ENCODE measurements at regions not wholly inside any gene's neighbourhood (a gene's known extent, or its start where the extent isn't known, plus 50 kb on each side); places are given as distances from the start of the nearest gene placed in this dataset.

DNA sequence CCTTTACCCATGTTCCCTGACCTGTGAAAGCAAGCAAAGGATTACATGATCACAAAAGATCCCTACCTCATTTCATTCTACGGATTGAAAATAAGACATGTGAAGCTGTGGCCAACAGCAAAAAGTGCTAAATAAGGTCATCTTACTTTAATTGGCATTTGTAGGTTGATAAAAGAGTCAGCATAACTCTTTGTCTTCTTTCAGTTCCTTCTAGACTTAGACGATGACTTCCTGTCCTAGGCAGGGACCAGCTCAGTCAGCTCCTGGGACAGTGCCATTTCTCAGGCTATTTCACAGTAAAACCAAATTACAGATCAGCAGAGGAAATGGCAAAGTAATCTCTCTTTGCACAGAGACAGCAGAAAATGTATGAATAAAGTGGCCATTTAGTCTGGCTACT lies 480.7 kb downstream of the RFPL4B start:
- Histone ChIP-seq H3K4me3 (no peak overlapping the region), H3K27ac (ENCODE audit: low read depth) (no peak overlapping the region), H4K20me1 (replicated peaks; ENCODE audit: insufficient read depth) (no peaks in the 10 kb centered on the region), H3K4me2 (no peak overlapping the region), H2AFZ (peak overlapping the region; percentile 12; the same call in 1 of the 2 replicates), H3K36me3 (ENCODE audit: insufficient read depth) (no peaks in the 10 kb centered on the region), H3K4me1 (ENCODE audit: insufficient read depth) (no peaks in the 10 kb centered on the region; the same call in 1 of the 2 replicates), H3K27me3 (ENCODE audit: insufficient read depth) (no peaks in the 10 kb centered on the region), H3K9me2 (ENCODE audit: insufficient read depth) (no peaks in the 10 kb centered on the region), H3K79me2 (replicated peaks; ENCODE audit: insufficient read depth) (no peaks in the 10 kb centered on the region), H3F3A (replicated peaks; ENCODE audit: low read depth) (no peaks in the 10 kb centered on the region)
- DNase-seq (ENCODE audit: low spot score) (no peak), ATAC-seq (no peak)
- TF ChIP-seq POLR2AphosphoS5 (IDR thresholded peaks at IDR 0.05; ENCODE audit: low read depth) (no peak), STAT1 (IDR thresholded peaks at IDR 0.05; ENCODE audit: unreplicated experiment) (no peak), EZH2 (IDR thresholded peaks at IDR 0.05; ENCODE audit: low read depth, unreplicated experiment) (no peak), ZNF114 (CRISPR knock-in tag; IDR thresholded peaks at IDR 0.05) (no peak), ZNF331 (CRISPR knock-in tag; IDR thresholded peaks at IDR 0.05; ENCODE audit: low read depth) (no peak), CREB1 (CRISPR knock-in tag; IDR thresholded peaks at IDR 0.05; ENCODE audit: low read depth) (no peak), JUNB (IDR thresholded peaks at IDR 0.05; ENCODE audit: unreplicated experiment) (no peak), NANOG (IDR thresholded peaks at IDR 0.05; ENCODE audit: borderline replicate concordance) (no peak), EZH2phosphoT487 (IDR thresholded peaks at IDR 0.05; ENCODE audit: unreplicated experiment) (no peak)
- TF ChIP-seq, protein P1, sequence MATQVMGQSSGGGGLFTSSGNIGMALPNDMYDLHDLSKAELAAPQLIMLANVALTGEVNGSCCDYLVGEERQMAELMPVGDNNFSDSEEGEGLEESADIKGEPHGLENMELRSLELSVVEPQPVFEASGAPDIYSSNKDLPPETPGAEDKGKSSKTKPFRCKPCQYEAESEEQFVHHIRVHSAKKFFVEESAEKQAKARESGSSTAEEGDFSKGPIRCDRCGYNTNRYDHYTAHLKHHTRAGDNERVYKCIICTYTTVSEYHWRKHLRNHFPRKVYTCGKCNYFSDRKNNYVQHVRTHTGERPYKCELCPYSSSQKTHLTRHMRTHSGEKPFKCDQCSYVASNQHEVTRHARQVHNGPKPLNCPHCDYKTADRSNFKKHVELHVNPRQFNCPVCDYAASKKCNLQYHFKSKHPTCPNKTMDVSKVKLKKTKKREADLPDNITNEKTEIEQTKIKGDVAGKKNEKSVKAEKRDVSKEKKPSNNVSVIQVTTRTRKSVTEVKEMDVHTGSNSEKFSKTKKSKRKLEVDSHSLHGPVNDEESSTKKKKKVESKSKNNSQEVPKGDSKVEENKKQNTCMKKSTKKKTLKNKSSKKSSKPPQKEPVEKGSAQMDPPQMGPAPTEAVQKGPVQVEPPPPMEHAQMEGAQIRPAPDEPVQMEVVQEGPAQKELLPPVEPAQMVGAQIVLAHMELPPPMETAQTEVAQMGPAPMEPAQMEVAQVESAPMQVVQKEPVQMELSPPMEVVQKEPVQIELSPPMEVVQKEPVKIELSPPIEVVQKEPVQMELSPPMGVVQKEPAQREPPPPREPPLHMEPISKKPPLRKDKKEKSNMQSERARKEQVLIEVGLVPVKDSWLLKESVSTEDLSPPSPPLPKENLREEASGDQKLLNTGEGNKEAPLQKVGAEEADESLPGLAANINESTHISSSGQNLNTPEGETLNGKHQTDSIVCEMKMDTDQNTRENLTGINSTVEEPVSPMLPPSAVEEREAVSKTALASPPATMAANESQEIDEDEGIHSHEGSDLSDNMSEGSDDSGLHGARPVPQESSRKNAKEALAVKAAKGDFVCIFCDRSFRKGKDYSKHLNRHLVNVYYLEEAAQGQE (IDR thresholded peaks at IDR 0.05; ENCODE audit: unreplicated experiment) = no peak
- TF ChIP-seq, protein P2, sequence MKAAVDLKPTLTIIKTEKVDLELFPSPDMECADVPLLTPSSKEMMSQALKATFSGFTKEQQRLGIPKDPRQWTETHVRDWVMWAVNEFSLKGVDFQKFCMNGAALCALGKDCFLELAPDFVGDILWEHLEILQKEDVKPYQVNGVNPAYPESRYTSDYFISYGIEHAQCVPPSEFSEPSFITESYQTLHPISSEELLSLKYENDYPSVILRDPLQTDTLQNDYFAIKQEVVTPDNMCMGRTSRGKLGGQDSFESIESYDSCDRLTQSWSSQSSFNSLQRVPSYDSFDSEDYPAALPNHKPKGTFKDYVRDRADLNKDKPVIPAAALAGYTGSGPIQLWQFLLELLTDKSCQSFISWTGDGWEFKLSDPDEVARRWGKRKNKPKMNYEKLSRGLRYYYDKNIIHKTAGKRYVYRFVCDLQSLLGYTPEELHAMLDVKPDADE (IDR thresholded peaks at IDR 0.05) = no peak
- TF ChIP-seq, protein P3, sequence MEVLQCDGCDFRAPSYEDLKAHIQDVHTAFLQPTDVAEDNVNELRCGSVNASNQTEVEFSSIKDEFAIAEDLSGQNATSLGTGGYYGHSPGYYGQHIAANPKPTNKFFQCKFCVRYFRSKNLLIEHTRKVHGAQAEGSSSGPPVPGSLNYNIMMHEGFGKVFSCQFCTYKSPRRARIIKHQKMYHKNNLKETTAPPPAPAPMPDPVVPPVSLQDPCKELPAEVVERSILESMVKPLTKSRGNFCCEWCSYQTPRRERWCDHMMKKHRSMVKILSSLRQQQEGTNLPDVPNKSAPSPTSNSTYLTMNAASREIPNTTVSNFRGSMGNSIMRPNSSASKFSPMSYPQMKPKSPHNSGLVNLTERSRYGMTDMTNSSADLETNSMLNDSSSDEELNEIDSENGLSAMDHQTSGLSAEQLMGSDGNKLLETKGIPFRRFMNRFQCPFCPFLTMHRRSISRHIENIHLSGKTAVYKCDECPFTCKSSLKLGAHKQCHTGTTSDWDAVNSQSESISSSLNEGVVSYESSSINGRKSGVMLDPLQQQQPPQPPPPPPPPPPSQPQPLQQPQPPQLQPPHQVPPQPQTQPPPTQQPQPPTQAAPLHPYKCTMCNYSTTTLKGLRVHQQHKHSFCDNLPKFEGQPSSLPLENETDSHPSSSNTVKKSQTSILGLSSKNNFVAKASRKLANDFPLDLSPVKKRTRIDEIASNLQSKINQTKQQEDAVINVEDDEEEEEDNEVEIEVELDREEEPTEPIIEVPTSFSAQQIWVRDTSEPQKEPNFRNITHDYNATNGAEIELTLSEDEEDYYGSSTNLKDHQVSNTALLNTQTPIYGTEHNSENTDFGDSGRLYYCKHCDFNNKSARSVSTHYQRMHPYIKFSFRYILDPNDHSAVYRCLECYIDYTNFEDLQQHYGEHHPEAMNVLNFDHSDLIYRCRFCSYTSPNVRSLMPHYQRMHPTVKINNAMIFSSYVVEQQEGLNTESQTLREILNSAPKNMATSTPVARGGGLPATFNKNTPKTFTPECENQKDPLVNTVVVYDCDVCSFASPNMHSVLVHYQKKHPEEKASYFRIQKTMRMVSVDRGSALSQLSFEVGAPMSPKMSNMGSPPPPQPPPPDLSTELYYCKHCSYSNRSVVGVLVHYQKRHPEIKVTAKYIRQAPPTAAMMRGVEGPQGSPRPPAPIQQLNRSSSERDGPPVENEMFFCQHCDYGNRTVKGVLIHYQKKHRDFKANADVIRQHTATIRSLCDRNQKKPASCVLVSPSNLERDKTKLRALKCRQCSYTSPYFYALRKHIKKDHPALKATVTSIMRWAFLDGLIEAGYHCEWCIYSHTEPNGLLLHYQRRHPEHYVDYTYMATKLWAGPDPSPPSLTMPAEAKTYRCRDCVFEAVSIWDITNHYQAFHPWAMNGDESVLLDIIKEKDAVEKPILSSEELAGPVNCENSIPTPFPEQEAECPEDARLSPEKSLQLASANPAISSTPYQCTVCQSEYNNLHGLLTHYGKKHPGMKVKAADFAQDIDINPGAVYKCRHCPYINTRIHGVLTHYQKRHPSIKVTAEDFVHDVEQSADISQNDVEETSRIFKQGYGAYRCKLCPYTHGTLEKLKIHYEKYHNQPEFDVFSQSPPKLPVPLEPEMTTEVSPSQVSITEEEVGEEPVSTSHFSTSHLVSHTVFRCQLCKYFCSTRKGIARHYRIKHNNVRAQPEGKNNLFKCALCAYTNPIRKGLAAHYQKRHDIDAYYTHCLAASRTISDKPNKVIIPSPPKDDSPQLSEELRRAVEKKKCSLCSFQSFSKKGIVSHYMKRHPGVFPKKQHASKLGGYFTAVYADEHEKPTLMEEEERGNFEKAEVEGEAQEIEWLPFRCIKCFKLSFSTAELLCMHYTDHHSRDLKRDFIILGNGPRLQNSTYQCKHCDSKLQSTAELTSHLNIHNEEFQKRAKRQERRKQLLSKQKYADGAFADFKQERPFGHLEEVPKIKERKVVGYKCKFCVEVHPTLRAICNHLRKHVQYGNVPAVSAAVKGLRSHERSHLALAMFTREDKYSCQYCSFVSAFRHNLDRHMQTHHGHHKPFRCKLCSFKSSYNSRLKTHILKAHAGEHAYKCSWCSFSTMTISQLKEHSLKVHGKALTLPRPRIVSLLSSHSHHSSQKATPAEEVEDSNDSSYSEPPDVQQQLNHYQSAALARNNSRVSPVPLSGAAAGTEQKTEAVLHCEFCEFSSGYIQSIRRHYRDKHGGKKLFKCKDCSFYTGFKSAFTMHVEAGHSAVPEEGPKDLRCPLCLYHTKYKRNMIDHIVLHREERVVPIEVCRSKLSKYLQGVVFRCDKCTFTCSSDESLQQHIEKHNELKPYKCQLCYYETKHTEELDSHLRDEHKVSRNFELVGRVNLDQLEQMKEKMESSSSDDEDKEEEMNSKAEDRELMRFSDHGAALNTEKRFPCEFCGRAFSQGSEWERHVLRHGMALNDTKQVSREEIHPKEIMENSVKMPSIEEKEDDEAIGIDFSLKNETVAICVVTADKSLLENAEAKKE (CRISPR knock-in tag; IDR thresholded peaks at IDR 0.05) = no peak
- TF ChIP-seq, protein P4, sequence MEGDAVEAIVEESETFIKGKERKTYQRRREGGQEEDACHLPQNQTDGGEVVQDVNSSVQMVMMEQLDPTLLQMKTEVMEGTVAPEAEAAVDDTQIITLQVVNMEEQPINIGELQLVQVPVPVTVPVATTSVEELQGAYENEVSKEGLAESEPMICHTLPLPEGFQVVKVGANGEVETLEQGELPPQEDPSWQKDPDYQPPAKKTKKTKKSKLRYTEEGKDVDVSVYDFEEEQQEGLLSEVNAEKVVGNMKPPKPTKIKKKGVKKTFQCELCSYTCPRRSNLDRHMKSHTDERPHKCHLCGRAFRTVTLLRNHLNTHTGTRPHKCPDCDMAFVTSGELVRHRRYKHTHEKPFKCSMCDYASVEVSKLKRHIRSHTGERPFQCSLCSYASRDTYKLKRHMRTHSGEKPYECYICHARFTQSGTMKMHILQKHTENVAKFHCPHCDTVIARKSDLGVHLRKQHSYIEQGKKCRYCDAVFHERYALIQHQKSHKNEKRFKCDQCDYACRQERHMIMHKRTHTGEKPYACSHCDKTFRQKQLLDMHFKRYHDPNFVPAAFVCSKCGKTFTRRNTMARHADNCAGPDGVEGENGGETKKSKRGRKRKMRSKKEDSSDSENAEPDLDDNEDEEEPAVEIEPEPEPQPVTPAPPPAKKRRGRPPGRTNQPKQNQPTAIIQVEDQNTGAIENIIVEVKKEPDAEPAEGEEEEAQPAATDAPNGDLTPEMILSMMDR (conservative IDR thresholded peaks at IDR 0.05; ENCODE audit: low read depth in 2 of 2) = no peak
- no peaks in the 10 kb centered on the region for H3K27me3 Mint-ChIP-seq (ENCODE audit: insufficient read depth, low read depth, poor library complexity)
- H3K36me3 Mint-ChIP-seq (ENCODE audit: low read depth) = no peaks in the 10 kb centered on the region
- no peak overlapping the region for H3K4me3 Mint-ChIP-seq
- peaks cover 12% of the 10 kb centered on the region; the same call in 2 of the 3 replicates for H3K4me1 Mint-ChIP-seq
- H3K27ac Mint-ChIP-seq = peak overlapping the region; percentile 83; the same call in 1 of the 2 replicates
- H3K9me3 Mint-ChIP-seq = no peaks in the 10 kb centered on the region
